Skeletal muscle cell (primary cell): ENCODE measurements at regions not wholly inside any gene's neighbourhood (a gene's known extent, or its start where the extent isn't known, plus 50 kb on each side); places are given as distances from the start of the nearest gene placed in this dataset.
A peak's percentile ranks its signal among the peaks of the same experiment; 100 is the strongest.
"Not testable (repeated sequence)": the region's sequence is repeated elsewhere in the genome, so short reads cannot be mapped to it uniquely, and the experiment has no call there.

Experiments used
- DNase-seq: peaks from one replicate; pipeline ENCODE4 v3.0.0-alpha.2; 2010; ENCODE audit warnings: low read depth
- H3K4me3 ChIP-seq: 2 replicates; pipeline ENCODE4 v1.5.1; 2011; ENCODE audit warnings: low read depth, mild to moderate bottlenecking, control low read depth, low read length, moderate library complexity

GRCh38 chr6:6856538-6857523, 250.9 kb upstream of the RREB1 start:
- DNase-seq: no peak
- no peak overlapping the region for H3K4me3 ChIP-seq

DNA sequence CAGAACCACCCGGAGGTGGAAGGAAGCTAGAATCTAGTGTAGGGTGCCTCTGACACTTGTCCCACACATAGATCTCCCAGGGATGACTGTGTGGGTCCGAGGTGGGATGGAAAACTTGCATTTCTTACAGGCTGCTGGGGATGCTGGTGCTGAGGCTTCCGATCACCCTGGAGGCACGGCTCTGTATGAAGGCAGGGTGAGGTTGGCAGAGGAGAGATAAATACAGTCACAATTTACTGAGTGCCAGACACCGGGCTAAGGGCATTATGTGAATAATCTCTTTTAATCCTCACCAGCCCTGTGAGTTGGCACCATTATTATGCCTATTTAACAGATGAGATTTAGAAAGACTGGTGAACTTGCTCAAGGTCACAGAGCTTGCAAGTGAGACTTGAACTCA, 250.2 kb upstream of the RREB1 start:
- no peak overlapping the region for H3K4me3 ChIP-seq
- no peak for DNase-seq

GRCh38 chr6:6858533-6858982, 249.2 kb upstream of the RREB1 start:
- no peak overlapping the region for H3K4me3 ChIP-seq
- DNase-seq: no peak

DNA sequence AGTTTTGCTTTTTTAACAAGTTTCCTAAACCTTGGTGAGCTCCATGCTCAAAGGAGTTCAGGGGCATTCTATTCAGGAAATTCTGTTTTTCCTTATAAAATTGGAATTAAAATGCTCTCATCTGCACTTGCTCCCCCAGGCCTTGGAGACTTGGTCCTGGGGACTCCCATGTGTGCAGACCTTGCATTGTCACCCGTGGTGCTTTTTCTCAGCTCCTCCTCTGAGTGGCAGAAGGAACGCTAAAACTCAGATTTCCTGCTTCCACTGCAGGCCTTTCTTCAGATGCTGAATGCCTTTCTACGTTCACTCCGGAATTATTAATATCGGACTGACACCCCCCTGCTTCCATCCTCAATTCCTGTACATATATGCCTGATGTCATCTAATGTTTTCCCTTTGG, 248.7 kb upstream of the RREB1 start:
- DNase-seq: no peak
- H3K4me3 ChIP-seq: no peak overlapping the region

DNA sequence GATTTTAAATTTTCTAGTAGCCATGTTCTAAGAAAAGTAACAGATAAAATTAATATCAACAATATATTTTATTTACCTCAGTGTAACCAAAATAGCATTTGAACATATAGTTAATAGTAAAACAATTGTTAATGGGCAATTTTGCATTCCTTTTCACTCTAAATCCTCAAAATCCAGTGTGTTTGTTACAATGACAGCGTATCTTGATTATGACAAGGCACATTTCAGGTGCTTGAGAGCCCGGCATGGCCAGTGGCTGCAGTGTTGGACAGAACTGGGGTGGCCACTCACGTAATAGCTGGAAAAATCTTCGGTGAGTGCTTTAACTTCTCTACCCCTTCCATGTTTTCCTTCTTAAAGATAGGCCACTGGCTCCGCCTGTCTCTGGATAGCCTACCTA, 248.0 kb upstream of the RREB1 start:
- no peak for DNase-seq
- H3K4me3 ChIP-seq: no peak overlapping the region

- DNase-seq: no peak
- H3K4me3 ChIP-seq: no peak overlapping the region
Measured at GRCh38 chr6:6860863-6861262, 246.9 kb upstream of the RREB1 start.

DNA sequence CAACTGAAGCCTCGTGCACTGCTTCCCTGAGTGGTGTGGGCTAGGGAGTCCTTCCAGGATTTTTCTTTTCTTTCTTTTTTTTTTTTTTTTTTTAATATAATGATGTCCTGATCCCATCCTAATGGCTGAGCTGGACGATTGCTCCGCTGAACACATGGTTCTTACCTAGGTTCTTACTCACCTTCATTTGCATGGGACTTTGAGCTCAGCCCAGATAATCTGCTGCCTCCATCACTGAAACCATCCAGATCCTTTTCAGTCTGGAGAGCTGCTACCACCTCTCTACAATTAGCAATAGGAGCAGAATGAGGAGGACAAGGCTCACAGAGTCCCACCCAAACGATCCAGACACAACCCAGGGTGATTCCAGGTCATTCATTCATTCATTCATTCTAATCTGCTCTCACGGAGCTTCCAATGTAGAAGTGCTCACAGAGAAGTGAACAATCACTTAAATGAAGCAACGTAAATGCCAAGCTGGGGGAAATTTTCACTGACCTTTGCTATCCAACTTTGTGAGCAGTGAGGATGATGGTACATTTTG, 246.3 kb upstream of the RREB1 start:
- no peak overlapping the region for H3K4me3 ChIP-seq
- DNase-seq: no peak

GRCh38 chr6:6861995-6862394, 245.8 kb upstream of the RREB1 start:
- no peak for DNase-seq
- no peak overlapping the region for H3K4me3 ChIP-seq

DNA sequence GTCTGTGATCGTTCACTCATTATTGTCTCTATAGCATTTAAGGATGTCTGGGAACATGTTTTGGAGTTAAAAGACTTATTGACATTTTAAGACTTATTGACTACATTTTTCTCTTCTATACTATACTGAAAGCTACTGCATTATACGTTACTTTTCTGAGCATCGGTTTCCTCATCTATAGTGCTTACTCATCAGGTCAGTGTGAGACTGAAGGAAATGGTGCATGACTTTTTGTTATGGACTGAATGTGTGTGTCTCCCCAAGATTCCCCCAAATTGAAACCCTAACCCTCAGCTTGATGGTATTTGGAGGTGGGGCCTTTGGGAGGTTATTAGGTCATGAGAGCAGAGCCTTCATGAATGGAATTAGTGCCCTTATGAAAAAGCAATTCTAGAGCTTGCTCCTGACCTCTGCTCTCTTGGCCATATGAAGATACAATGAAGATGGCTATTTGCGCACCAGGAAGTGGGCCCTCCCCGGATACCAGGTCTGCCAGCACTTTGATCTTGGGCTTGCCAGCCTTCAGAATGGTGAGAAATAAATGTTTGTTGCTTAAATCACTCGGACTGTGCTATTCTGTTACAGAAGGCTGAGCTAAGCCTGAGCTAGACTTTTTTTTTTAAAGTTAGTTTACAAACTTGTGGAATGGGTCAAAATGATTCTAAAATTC, 243.7 kb upstream of the RREB1 start:
- DNase-seq: no peak
- H3K4me3 ChIP-seq: no peak overlapping the region

DNA sequence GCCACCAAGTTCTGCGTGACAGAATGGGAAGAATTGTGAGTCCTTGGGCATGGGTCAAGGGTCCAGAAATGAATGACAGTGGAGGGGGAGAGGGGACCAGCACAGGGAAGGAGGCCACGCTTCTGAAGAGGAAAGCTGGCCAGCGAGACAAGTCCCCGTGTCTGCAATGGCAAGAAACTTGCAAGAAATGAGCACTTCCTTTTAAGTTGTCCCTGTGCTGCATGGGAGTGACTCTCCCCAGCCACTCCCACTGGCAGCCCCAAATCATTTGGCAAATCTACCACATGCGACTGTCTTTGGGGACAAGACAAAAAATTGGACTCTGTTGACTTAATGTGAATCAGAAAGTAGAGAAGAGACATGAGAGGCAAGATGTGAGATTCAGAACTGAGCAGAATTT, 242.2 kb upstream of the RREB1 start:
- DNase-seq: no peak
- H3K4me3 ChIP-seq: no peak overlapping the region

- no peak overlapping the region for H3K4me3 ChIP-seq
- no peak for DNase-seq
Measured at GRCh38 chr6:6866656-6867403, 240.9 kb upstream of the RREB1 start.

DNA sequence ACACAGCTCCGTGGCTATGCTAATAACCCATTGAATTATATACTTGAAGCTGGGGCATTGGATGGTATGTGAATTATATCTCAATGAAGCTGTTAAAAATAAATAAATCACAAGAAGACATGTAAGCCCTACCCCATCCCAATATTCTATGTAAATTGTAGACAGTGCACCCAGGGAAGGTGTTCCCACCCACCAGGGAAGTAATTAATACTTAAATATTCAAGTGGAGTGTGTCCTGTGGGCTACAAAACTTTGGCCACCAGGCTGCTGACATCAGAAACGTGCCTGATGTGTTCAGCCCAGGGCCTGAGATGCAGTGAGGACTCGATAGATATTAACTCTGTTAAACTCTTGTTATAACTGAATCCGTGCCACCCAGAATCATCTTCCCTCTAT, 240.4 kb upstream of the RREB1 start:
- H3K4me3 ChIP-seq: no peak overlapping the region
- DNase-seq: no peak

DNA sequence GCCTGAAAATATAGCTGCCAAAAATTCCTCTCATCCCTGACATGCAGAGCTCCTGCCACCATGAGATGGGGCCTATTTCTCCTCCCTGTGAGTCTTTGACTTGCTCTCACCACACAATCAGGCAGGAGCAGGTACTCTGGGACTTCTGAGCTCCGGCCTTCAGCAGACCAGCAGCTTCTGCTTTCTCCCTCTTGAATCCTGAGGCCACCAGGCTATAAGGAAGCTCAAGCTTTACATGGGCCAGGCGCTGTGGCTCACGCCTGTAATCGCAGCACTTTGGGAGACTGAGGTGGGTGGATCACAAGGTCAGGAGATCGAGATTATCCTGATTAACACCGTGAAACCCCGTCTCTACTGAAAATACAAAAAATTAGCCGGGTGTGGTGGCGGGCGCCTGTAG, 238.7 kb upstream of the RREB1 start:
- no peak for DNase-seq
- H3K4me3 ChIP-seq: no peak overlapping the region

GRCh38 chr6:6870921-6871320, 236.8 kb upstream of the RREB1 start:
- no peak for DNase-seq
- no peak overlapping the region for H3K4me3 ChIP-seq

GRCh38 chr6:6872459-6873344, 235.1 kb upstream of the RREB1 start:
- DNase-seq: no peak
- H3K4me3 ChIP-seq: no peak overlapping the region

DNA sequence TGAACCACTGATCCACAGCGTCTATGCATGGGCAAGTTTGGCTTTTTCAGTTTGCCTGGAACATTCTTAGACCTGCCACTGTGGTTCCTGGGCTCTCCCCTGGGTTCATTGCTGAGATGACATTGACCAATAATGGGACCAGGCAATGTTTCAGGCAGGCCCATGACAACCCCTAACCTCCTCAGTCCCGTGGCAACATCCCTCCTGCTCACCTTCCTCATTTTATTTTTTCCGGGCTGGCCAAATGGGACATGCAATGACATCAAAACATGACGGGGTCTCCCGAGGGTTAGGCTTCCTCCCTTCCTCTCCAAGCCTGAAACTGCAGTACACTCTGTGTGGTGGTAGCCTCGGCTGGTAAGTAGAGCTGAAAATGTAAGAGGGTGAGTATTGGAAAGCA, 234.0 kb upstream of the RREB1 start:
- no peak for DNase-seq
- no peak overlapping the region for H3K4me3 ChIP-seq

- H3K4me3 ChIP-seq: no peak overlapping the region
- DNase-seq: peak; percentile 81
Measured at GRCh38 chr6:6875818-6876470, 231.8 kb upstream of the RREB1 start.

DNA sequence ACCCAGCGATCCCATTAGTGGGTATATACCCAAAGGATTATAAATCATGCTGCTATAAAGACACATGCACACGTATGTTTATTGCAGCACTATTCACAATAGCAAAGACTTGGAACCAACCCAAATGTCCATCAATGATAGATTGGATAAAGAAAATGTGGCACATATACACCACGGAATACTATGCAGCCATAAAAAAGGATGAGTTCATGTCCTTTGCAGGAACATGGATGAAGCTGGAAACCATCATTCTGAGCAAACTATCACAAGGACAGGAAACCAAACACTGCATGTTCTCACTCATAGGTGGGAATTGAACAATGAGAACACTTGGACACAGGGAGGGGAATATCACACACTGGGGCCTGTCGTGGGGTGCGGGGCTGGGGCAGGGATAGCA, 230.0 kb upstream of the RREB1 start:
- H3K4me3 ChIP-seq, DNase-seq: not testable (repeated sequence)
